A549 (cell line): ENCODE measurements at regions not wholly inside any gene's neighbourhood (a gene's known extent, or its start where the extent isn't known, plus 50 kb on each side); places are given as distances from the start of the nearest gene placed in this dataset.

ENCODE experiments used
- ATAC-seq, 2 experiments: fragments of 200-7000 bp in 1 of 2; fragments of >200 bp in 1 of 2; cut with Nextera tagmentation in 1 of 2; cut with Tn5 transposase in 1 of 2; 3 replicates each; pipeline versions ENCODE4 v1.8.0 to v1.9.1; 2018 to 2020; ENCODE audit warnings: mild to moderate bottlenecking in 1 of 2, moderate library complexity in 1 of 2
- CTCF ChIA-PET: fragments of 300-600 bp; sonication (Branson Sonifier 250); formaldehyde crosslinking; extraction: SDS; loops from one replicate; lab custom pipeline; 2021; ENCODE audit warnings: antibody characterized with exemption, inconsistent platforms; lab: Yijun Ruan, JAX
- POLR2A ChIA-PET: fragments of 350-600 bp; formaldehyde crosslinking; extraction: SDS; loops from one replicate; lab custom pipeline; 2021; ENCODE audit warnings: antibody characterized with exemption, inconsistent platforms; lab: Yijun Ruan, JAX
- DNase-seq, 2 experiments: peaks; one replicate each; pipeline versions ENCODE4 v3.0.0 to v3.0.0-alpha.2; 2011 to 2016; ENCODE audit warnings: low read depth in 1 of 2, low spot score in 1 of 2
- FAIRE-seq: peaks from 2 replicates; lab custom pipeline; 2011; peaks lifted over from hg19 to GRCh38; lab: Jason Lieb, UNC
- H3K27ac ChIP-seq, 2 experiments: fragments of >200 bp; sonication (Bioruptor Twin); formaldehyde crosslinking; 3 replicates each; pipeline ENCODE4 v1.5.1; 2016 to 2017
- H3K4me1 ChIP-seq: fragments of >200 bp; sonication (Bioruptor Twin); formaldehyde crosslinking; 3 replicates; pipeline ENCODE4 v1.6.1; 2016
- H3K4me2 ChIP-seq: fragments of >200 bp; sonication (Bioruptor Twin); formaldehyde crosslinking; 3 replicates; pipeline ENCODE4 v1.6.1; 2016
- H3K4me3 ChIP-seq: fragments of >200 bp; sonication (Bioruptor Twin); formaldehyde crosslinking; 3 replicates; pipeline ENCODE4 v1.5.1; 2016
- H3K9me3 ChIP-seq: fragments of >200 bp; sonication (Bioruptor Twin); formaldehyde crosslinking; 3 replicates; pipeline ENCODE4 v1.6.1; 2016
- CBX8 ChIP-seq: fragments of 200-600 bp; sonication (generic); IDR thresholded peaks from 2 replicates; pipeline ENCODE4 v1.6.1; 2016
- CEBPB ChIP-seq, 2 experiments: fragments of >200 bp in 1 of 2; sonication (Bioruptor Twin) in 1 of 2; formaldehyde crosslinking in 1 of 2; IDR thresholded peaks; 2 replicates each; pipeline ENCODE4 v1.6.1; 2012 to 2016
- ESRRA ChIP-seq: fragments of 150-350 bp; IDR thresholded peaks from 2 replicates; pipeline ENCODE4 v1.6.1; 2014; ENCODE audit warnings: mild to moderate bottlenecking, low read length, borderline replicate concordance
- FOXS1 ChIP-seq: fragments of 250-450 bp; sonication (Bioruptor Pico); IDR thresholded peaks from 2 replicates; pipeline ENCODE4 v1.5.0; 2020; ENCODE audit warnings: mild to moderate bottlenecking, moderate library complexity
- HOXB5 ChIP-seq: fragments of 250-450 bp; sonication (Bioruptor Pico); IDR thresholded peaks from 2 replicates; pipeline ENCODE4 v1.5.0; 2020; ENCODE audit warnings: mild to moderate bottlenecking, moderate library complexity
- JUN ChIP-seq, 2 experiments: fragments of >200 bp; sonication (Bioruptor Twin); formaldehyde crosslinking; IDR thresholded peaks; 2 replicates in 1 of 2; 3 replicates in 1 of 2; pipeline ENCODE4 v1.6.1; 2016 to 2017
- NFE2L2 ChIP-seq: fragments of 150-350 bp; conservative IDR thresholded peaks from 2 replicates; pipeline ENCODE4 v1.6.1; 2014; ENCODE audit warnings: low read length
- NPAS2 ChIP-seq: fragments of 250-450 bp; sonication (Bioruptor Pico); IDR thresholded peaks from 2 replicates; pipeline ENCODE4 v1.8.0; 2022; ENCODE audit warnings: mild to moderate bottlenecking, moderate library complexity, borderline replicate concordance
- NR3C1 ChIP-seq: fragments of >200 bp; sonication (Bioruptor Twin); formaldehyde crosslinking; IDR thresholded peaks from 3 replicates; pipeline ENCODE4 v1.6.1; 2017
- RFX5 ChIP-seq: fragments of 450-650 bp; IDR thresholded peaks from 2 replicates; pipeline ENCODE4 v1.7.1; 2014; ENCODE audit warnings: antibody characterized with exemption, mild to moderate bottlenecking, moderate library complexity
- TFCP2L1 ChIP-seq: fragments of 250-450 bp; sonication (Bioruptor Pico); IDR thresholded peaks from 2 replicates; pipeline ENCODE4 v1.5.0; 2021; ENCODE audit warnings: mild to moderate bottlenecking
- ZSCAN20 ChIP-seq: fragments of 250-450 bp; sonication (Bioruptor Pico); IDR thresholded peaks from 2 replicates; pipeline ENCODE4 v1.8.0; 2022; ENCODE audit warnings: mild to moderate bottlenecking, moderate library complexity
- WGBS: methylation state at CpG from one replicate; pipeline ENCODE4 v1.1.6; 2017; ENCODE audit errors: missing lambda C conversion rate; 5-methylcytosine and 5-hydroxymethylcytosine counted together
- TF ChIP-seq, protein P1 (sequence below): fragments of >200 bp; sonication (Bioruptor Twin); formaldehyde crosslinking; IDR thresholded peaks from 3 replicates; pipeline ENCODE4 v1.5.1; 2016
- TF ChIP-seq, protein P2 (sequence below): fragments of 150-350 bp; IDR thresholded peaks from 2 replicates; pipeline ENCODE4 v1.6.1; 2014; ENCODE audit warnings: low read depth, mild to moderate bottlenecking, low read length
- TF ChIP-seq, protein P3 (sequence below): fragments of 450-650 bp; IDR thresholded peaks from 2 replicates; pipeline ENCODE4 v1.6.1; 2014; ENCODE audit warnings: antibody characterized with exemption
- TF ChIP-seq, protein P4 (sequence below): fragments of 200-600 bp; sonication (generic); IDR thresholded peaks from 2 replicates; pipeline ENCODE4 v1.6.1; 2016; ENCODE audit warnings: antibody characterized with exemption, mild to moderate bottlenecking, moderate library complexity
- TF ChIP-seq, protein P5 (sequence below): IDR thresholded peaks from 2 replicates; pipeline ENCODE4 v1.6.1; 2012
- TF ChIP-seq, protein P6 (sequence below): fragments of 250-450 bp; sonication (Bioruptor Pico); IDR thresholded peaks from 2 replicates; pipeline ENCODE4 v1.5.0; 2020; ENCODE audit warnings: low read depth, mild to moderate bottlenecking, moderate library complexity

DNA sequence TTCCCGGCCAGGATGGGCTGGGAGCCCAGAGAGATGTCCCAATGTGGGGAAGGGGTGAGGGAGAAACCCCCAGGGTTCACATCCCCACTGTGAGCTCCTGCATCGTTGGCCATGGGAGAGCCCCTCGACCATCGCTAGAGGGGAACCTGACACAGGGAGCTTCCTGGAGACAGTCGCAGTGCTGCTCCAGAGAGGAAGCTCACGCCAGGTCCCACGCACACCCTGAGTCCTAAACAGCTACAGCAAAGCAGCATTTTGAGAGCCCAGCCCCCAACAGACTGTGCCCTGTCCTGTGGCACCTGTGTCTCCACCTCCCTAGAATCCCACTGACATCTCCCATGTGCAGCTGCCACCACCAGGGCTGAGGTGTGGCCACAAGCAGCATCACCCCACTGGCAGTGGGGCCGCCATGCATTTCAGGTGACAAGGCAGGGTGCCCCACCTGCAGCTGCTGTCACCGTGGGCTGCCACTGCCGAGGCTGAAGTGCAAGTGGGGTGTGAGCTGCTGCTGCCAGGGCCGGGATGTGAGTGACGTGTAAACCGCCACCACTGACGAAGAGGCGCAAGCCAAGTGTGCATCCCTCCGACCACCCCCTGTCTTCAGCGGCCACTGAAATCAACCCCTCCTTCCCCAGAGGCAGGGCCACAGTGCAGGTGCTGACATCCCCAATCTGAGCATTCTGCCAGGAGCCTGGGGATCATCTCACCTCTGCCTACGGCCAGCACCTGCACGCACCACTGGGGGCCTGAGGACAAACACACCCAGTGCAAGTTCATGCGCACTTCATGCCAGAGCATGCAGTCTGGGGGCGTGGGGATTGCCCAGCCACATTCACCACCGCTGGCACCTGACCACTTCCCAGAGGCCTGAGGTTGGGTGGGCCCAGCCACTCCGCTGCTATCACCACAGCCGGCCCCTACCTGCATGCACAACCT is 467.7 kb upstream of the SALL3 start (continued):
- TF ChIP-seq, protein P1, sequence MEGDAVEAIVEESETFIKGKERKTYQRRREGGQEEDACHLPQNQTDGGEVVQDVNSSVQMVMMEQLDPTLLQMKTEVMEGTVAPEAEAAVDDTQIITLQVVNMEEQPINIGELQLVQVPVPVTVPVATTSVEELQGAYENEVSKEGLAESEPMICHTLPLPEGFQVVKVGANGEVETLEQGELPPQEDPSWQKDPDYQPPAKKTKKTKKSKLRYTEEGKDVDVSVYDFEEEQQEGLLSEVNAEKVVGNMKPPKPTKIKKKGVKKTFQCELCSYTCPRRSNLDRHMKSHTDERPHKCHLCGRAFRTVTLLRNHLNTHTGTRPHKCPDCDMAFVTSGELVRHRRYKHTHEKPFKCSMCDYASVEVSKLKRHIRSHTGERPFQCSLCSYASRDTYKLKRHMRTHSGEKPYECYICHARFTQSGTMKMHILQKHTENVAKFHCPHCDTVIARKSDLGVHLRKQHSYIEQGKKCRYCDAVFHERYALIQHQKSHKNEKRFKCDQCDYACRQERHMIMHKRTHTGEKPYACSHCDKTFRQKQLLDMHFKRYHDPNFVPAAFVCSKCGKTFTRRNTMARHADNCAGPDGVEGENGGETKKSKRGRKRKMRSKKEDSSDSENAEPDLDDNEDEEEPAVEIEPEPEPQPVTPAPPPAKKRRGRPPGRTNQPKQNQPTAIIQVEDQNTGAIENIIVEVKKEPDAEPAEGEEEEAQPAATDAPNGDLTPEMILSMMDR, result no peak

DNA sequence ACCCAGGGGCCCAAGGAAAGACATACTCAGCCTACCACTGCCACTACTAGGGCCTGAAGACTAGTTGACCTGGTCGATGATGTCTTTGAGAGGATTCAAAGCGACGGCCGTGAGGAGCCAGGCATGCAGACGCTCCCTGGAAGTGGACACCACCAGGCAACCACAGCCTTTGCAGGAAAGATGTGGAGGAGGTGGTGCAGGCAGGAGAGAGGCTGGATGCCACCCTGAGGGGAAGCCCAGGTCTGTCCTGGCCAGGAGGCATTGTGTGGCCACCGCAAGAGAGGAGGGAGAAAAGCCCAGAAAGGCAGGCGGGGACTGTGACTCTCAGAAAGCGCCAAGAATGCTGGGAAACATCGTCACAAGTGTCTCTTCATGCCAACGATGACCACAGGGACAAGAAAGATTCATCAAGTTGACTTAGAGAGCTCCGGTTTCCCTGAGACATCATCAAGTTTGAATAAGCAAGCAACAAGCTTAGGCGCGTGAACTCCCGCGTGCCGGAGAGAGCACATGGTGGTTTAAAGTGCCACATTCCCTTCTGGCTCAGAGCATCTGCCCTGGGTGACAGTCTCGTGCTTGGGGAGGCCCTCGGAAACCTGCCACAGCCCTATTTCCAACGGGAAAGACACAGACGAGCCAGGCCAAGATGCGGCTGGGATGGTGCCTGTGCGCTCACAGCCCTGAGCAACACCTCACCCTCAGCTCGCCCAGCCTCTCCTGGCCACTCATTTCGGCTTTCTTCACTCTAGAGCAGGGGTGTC is 464.5 kb upstream of the SALL3 start:
- Histone ChIP-seq H3K9me3 (no peaks in the 10 kb centered on the region), H3K27ac (no peak overlapping the region), H3K4me3 (no peak overlapping the region), H3K4me2 (no peak overlapping the region), H3K4me1 (no peaks in the 10 kb centered on the region)
- DNase-seq (no peak), ATAC-seq (no peak), FAIRE-seq (no peak)
- ChIA-PET CTCF (no interaction called here), POLR2A (no interaction called here)
- TF ChIP-seq, protein P2, sequence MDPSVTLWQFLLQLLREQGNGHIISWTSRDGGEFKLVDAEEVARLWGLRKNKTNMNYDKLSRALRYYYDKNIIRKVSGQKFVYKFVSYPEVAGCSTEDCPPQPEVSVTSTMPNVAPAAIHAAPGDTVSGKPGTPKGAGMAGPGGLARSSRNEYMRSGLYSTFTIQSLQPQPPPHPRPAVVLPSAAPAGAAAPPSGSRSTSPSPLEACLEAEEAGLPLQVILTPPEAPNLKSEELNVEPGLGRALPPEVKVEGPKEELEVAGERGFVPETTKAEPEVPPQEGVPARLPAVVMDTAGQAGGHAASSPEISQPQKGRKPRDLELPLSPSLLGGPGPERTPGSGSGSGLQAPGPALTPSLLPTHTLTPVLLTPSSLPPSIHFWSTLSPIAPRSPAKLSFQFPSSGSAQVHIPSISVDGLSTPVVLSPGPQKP, result no peak
- TF ChIP-seq, protein P3, sequence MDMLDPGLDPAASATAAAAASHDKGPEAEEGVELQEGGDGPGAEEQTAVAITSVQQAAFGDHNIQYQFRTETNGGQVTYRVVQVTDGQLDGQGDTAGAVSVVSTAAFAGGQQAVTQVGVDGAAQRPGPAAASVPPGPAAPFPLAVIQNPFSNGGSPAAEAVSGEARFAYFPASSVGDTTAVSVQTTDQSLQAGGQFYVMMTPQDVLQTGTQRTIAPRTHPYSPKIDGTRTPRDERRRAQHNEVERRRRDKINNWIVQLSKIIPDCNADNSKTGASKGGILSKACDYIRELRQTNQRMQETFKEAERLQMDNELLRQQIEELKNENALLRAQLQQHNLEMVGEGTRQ, result no peak
- TF ChIP-seq CEBPB (IDR thresholded peaks at IDR 0.05) (no peak), FOXS1 (no peak), ESRRA (no peak), NR3C1 (no peak), JUN (IDR thresholded peaks at IDR 0.05) (no peak), TFCP2L1 (CRISPR knock-in tag) (no peak), HOXB5 (CRISPR knock-in tag) (no peak), RFX5 (no peak)
- TF ChIP-seq, protein P4, sequence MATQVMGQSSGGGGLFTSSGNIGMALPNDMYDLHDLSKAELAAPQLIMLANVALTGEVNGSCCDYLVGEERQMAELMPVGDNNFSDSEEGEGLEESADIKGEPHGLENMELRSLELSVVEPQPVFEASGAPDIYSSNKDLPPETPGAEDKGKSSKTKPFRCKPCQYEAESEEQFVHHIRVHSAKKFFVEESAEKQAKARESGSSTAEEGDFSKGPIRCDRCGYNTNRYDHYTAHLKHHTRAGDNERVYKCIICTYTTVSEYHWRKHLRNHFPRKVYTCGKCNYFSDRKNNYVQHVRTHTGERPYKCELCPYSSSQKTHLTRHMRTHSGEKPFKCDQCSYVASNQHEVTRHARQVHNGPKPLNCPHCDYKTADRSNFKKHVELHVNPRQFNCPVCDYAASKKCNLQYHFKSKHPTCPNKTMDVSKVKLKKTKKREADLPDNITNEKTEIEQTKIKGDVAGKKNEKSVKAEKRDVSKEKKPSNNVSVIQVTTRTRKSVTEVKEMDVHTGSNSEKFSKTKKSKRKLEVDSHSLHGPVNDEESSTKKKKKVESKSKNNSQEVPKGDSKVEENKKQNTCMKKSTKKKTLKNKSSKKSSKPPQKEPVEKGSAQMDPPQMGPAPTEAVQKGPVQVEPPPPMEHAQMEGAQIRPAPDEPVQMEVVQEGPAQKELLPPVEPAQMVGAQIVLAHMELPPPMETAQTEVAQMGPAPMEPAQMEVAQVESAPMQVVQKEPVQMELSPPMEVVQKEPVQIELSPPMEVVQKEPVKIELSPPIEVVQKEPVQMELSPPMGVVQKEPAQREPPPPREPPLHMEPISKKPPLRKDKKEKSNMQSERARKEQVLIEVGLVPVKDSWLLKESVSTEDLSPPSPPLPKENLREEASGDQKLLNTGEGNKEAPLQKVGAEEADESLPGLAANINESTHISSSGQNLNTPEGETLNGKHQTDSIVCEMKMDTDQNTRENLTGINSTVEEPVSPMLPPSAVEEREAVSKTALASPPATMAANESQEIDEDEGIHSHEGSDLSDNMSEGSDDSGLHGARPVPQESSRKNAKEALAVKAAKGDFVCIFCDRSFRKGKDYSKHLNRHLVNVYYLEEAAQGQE, result no peak
- TF ChIP-seq, protein P5, sequence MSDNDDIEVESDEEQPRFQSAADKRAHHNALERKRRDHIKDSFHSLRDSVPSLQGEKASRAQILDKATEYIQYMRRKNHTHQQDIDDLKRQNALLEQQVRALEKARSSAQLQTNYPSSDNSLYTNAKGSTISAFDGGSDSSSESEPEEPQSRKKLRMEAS, result no peak
- WGBS, result 40% methylated on average over 17 of the region's 24 CpGs

DNA sequence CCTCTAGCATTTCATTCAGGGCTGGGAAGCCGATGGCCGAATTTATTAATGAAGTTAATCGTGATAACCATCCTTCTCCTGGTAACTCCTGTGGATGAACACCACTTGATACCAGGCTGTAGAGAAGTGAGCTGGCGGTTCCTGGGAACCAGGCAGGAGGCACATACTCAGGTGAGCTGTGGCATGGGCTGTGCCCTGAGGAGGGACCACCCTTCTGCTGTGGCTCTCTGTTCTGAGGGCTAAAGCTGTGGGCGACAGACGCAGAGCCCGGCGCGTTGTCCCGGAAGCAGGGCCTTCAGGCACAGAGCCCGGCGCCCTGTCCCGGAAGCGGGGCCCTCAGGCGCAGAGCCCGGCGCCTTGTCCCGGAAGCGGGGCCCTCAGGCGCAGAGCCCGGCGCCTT is 462.3 kb upstream of the SALL3 start:
- DNase-seq (no peak), ATAC-seq (no peak), FAIRE-seq (no peak)
- Histone ChIP-seq H3K4me1 (no peaks in the 10 kb centered on the region), H3K4me2 (no peak overlapping the region), H3K4me3 (no peak overlapping the region), H3K27ac (no peak overlapping the region)
- WGBS, result 73% methylated on average over 12 of the region's 22 CpGs
- TF ChIP-seq, protein P6, sequence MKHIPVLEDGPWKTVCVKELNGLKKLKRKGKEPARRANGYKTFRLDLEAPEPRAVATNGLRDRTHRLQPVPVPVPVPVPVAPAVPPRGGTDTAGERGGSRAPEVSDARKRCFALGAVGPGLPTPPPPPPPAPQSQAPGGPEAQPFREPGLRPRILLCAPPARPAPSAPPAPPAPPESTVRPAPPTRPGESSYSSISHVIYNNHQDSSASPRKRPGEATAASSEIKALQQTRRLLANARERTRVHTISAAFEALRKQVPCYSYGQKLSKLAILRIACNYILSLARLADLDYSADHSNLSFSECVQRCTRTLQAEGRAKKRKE, result no peak
- TF ChIP-seq RFX5 (no peak), CBX8 (no peak), NPAS2 (CRISPR knock-in tag) (no peak), NFE2L2 (no peak), ZSCAN20 (CRISPR knock-in tag) (no peak)
- TF ChIP-seq, protein P1, result no peak
- TF ChIP-seq, all 56 proteins: peak for 0
- ChIA-PET CTCF (no interaction called here), POLR2A (no interaction called here)
- H3K9me3 ChIP-seq, result no peaks in the 10 kb centered on the region
